Nephron (organoid): ENCODE measurements at regions not wholly inside any gene's neighbourhood (a gene's known extent, or its start where the extent isn't known, plus 50 kb on each side); places are given as distances from the start of the nearest gene placed in this dataset.

Experiments used
- H3K27ac Mint-ChIP-seq, 3 experiments: 2 replicates each; pipeline ENCODE4 v1.8.0; 2020; ENCODE audit warnings: mixed read lengths in 3 of 3, mild to moderate bottlenecking in 2 of 3, moderate library complexity in 1 of 3
- H3K27me3 Mint-ChIP-seq: 2 replicates; pipeline ENCODE4 v1.8.0; 2021; ENCODE audit warnings: low read depth, mild to moderate bottlenecking, moderate library complexity, mixed read lengths
- H3K36me3 Mint-ChIP-seq: 2 replicates; pipeline ENCODE4 v1.8.0; 2020; ENCODE audit warnings: low read depth, mixed read lengths
- H3K4me1 Mint-ChIP-seq: 2 replicates; pipeline ENCODE4 v1.8.0; 2020; ENCODE audit warnings: mixed read lengths
- H3K4me3 Mint-ChIP-seq, 3 experiments: 2 replicates each; pipeline ENCODE4 v1.8.0; 2020; ENCODE audit warnings: mild to moderate bottlenecking in 3 of 3, mixed read lengths in 3 of 3, moderate library complexity in 2 of 3
- H3K9me3 Mint-ChIP-seq: 2 replicates; pipeline ENCODE4 v1.8.0; 2020; ENCODE audit warnings: mixed read lengths
- CTCF ChIP-seq, 3 experiments: fragments of 200-600 bp; sonication (generic); IDR thresholded peaks; one replicate each; pipeline ENCODE4 v1.5.0; 2021; ENCODE audit warnings: antibody characterized with exemption in 3 of 3; ENCODE audit not compliant: unreplicated experiment in 3 of 3

- Mint-ChIP-seq H3K4me1 (peaks cover 45% of the 10 kb centered on the region), H3K27ac (peak overlapping the region in 2 of 3 experiments; percentile 32 to 46), H3K27me3 (peaks cover 18% of the 10 kb centered on the region), H3K9me3 (no peaks in the 10 kb centered on the region), H3K36me3 (no peaks in the 10 kb centered on the region), H3K4me3 (no peak overlapping the region)
- TF ChIP-seq CTCF (IDR thresholded peaks at IDR 0.05; ENCODE audit: unreplicated experiment in 3 of 3), result no peak
Measured at GRCh38 chr2:118565786-118566540, 281.5 kb downstream of the EN1 start.

GRCh38 chr2:118565301-118565700 is 282.1 kb downstream of the EN1 start:
- TF ChIP-seq CTCF (IDR thresholded peaks at IDR 0.05; ENCODE audit: unreplicated experiment in 3 of 3), result no peak
- H3K4me3 Mint-ChIP-seq, result no peak overlapping the region
- H3K36me3 Mint-ChIP-seq, result no peaks in the 10 kb centered on the region
- peaks cover 39% of the 10 kb centered on the region for H3K4me1 Mint-ChIP-seq
- peaks cover 18% of the 10 kb centered on the region for H3K27me3 Mint-ChIP-seq
- H3K27ac Mint-ChIP-seq, result peak overlapping the region in 2 of 3 experiments; percentile 32 to 46
- H3K9me3 Mint-ChIP-seq, result no peaks in the 10 kb centered on the region

GRCh38 chr2:118562144-118562543 is 285.3 kb downstream of the EN1 start:
- Mint-ChIP-seq H3K4me1 (peaks cover 19% of the 10 kb centered on the region), H3K36me3 (no peaks in the 10 kb centered on the region), H3K4me3 (no peak overlapping the region), H3K27ac (no peak overlapping the region), H3K27me3 (peaks cover 9% of the 10 kb centered on the region), H3K9me3 (no peaks in the 10 kb centered on the region)
- no peak for TF ChIP-seq CTCF (IDR thresholded peaks at IDR 0.05; ENCODE audit: unreplicated experiment in 3 of 3)

GRCh38 chr2:118558846-118559245 is 288.6 kb downstream of the EN1 start:
- no peak for TF ChIP-seq CTCF (IDR thresholded peaks at IDR 0.05; ENCODE audit: unreplicated experiment in 3 of 3)
- H3K4me1 Mint-ChIP-seq, result no peaks in the 10 kb centered on the region
- H3K9me3 Mint-ChIP-seq, result no peaks in the 10 kb centered on the region
- no peak overlapping the region for H3K27ac Mint-ChIP-seq
- no peak overlapping the region for H3K4me3 Mint-ChIP-seq
- no peaks in the 10 kb centered on the region for H3K36me3 Mint-ChIP-seq
- no peaks in the 10 kb centered on the region for H3K27me3 Mint-ChIP-seq

- TF ChIP-seq CTCF (IDR thresholded peaks at IDR 0.05; ENCODE audit: unreplicated experiment in 3 of 3), result no peak
- Mint-ChIP-seq H3K36me3 (no peaks in the 10 kb centered on the region), H3K4me3 (no peak overlapping the region)
Measured at GRCh38 chr2:118557791-118558190, 289.7 kb downstream of the EN1 start.

GRCh38 chr2:118557016-118557415 is 290.4 kb downstream of the EN1 start:
- Mint-ChIP-seq H3K4me1 (no peaks in the 10 kb centered on the region), H3K36me3 (no peaks in the 10 kb centered on the region), H3K27me3 (no peaks in the 10 kb centered on the region), H3K27ac (no peak overlapping the region), H3K4me3 (no peak overlapping the region), H3K9me3 (no peaks in the 10 kb centered on the region)
- no peak for TF ChIP-seq CTCF (IDR thresholded peaks at IDR 0.05; ENCODE audit: unreplicated experiment in 3 of 3)

More at GRCh38 chr2:118557791-118558190, 289.7 kb downstream of the EN1 start:
- Mint-ChIP-seq H3K9me3 (no peaks in the 10 kb centered on the region), H3K4me1 (no peaks in the 10 kb centered on the region), H3K27ac (no peak overlapping the region), H3K27me3 (no peaks in the 10 kb centered on the region)
